WI38 (cell line): ENCODE measurements at regions not wholly inside any gene's neighbourhood (a gene's known extent, or its start where the extent isn't known, plus 50 kb on each side); places are given as distances from the start of the nearest gene placed in this dataset.
"Not testable (repeated sequence)": the region's sequence is repeated elsewhere in the genome, so short reads cannot be mapped to it uniquely, and the experiment has no call there.

ENCODE experiments used
- H3K4me3 ChIP-seq: 2 replicates; pipeline ENCODE4 v1.5.1; 2011; ENCODE audit warnings: low read depth, mild to moderate bottlenecking, control low read depth, low read length
- TF ChIP-seq, protein P1 (sequence below): IDR thresholded peaks from 2 replicates; pipeline ENCODE4 v1.5.1; 2012; ENCODE audit warnings: low read depth, mild to moderate bottlenecking, control low read depth, low read length

DNA sequence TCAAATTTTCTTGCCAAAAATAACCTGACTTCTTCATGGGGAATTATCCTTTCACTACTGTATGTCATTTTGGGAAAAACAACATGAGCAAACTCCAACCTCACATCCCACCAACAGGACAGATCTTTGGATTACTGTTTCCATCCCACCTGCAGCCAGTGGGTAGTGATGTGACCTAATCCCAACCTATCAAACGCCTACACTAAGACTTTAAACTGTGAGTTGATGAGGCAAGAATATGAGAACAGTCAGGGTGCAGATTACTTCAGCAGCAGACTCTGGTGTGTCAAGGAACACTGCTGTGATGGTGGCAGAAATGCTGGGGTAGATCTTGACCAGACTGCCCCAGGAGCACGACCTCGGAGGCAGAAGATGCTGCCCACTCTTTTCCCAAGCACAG lies 293.2 kb downstream of the DUSP6 start:
- no peak overlapping the region for H3K4me3 ChIP-seq
- TF ChIP-seq, protein P1, sequence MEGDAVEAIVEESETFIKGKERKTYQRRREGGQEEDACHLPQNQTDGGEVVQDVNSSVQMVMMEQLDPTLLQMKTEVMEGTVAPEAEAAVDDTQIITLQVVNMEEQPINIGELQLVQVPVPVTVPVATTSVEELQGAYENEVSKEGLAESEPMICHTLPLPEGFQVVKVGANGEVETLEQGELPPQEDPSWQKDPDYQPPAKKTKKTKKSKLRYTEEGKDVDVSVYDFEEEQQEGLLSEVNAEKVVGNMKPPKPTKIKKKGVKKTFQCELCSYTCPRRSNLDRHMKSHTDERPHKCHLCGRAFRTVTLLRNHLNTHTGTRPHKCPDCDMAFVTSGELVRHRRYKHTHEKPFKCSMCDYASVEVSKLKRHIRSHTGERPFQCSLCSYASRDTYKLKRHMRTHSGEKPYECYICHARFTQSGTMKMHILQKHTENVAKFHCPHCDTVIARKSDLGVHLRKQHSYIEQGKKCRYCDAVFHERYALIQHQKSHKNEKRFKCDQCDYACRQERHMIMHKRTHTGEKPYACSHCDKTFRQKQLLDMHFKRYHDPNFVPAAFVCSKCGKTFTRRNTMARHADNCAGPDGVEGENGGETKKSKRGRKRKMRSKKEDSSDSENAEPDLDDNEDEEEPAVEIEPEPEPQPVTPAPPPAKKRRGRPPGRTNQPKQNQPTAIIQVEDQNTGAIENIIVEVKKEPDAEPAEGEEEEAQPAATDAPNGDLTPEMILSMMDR = no peak

DNA sequence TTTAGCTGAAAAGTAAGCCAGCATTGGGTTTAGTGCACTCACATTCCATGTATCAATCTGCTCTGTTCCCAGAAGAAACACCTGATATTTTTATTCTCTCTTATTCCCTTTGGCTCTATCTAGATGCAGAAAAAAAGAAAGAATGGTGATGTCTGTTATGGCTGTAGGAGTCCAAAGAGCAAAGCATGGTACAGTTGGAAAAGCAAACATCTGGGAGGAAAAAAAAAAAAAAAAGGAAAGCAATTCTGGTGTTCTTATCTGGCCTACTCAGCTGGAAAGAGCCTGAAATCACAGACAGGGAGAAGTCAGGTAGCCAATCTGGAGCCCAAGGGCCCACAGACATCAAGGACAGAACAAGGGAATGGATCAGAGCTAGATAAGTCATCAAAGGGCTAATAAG lies 293.9 kb downstream of the DUSP6 start:
- TF ChIP-seq, protein P1 = no peak
- no peak overlapping the region for H3K4me3 ChIP-seq

DNA sequence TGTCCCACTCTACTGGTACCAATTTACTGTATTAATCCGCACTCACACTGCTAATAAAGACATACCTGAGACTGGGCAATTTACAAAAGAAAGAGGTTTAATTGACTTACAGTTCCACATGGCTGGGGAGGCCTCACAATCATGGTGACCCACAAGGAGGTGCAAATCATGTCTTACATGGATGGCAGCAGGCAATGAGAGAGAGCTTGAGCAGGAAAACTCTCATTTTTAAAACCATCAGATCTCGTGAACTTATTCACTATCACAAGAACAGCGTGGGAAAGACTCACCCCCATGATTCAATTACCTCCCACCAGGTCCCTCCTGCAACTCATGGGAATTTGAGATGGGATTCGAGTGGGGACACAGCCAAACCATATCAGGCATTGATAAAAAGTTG lies 298.5 kb downstream of the DUSP6 start:
- not testable (repeated sequence) for H3K4me3 ChIP-seq

DNA sequence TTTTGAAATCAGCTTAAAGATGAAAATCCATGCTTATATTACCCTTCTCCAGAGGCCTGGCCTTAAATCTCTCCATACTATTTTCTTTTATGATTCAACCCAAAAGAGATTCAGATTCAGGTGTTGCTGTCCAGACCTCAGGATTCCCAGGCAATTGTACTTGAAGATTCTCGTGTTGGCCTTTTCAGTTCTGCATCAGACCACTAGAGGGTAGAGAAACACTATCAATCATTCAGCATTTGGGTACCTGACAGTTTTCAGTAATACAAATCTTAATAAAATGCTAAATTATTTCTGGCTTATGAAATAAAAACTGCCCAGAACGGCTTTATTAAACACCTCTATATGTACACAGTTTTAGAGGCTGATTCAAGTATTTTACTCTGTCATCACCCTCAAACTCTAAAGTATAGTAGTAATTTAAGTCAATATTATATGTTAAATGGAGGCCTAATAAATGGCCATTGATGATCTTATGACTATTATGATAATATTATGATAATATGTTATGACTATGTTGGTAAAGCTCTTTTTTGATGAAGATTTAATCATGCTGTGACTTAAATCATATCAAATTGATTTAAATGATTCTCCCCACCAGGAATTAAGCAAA lies 301.1 kb downstream of the DUSP6 start:
- TF ChIP-seq, protein P1 = peak; percentile 71
- no peak overlapping the region for H3K4me3 ChIP-seq

- TF ChIP-seq, protein P1 = no peak
- no peak overlapping the region for H3K4me3 ChIP-seq
Observed at GRCh38 chr12:89047856-89048418, 304.4 kb downstream of the DUSP6 start.

DNA sequence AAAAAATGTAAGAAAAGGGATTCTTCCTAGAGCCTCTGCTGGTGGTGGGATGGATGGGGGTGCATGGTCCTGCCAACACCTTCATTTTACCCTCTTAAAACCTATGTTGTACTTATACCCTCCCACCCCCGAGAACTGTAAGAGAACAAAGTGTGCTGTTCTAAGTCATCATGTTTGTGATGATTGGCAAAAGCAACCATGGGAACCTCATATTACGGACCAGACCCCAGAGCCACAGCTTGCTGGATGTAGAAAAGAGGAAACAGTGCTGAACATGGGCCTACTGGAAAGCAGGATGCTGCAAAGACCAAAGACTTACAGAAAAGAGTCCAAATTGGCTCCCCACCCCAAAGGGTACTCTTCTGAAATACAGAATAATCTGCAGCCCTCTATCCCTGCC lies 311.2 kb downstream of the DUSP6 start:
- TF ChIP-seq, protein P1 = no peak
- no peak overlapping the region for H3K4me3 ChIP-seq

DNA sequence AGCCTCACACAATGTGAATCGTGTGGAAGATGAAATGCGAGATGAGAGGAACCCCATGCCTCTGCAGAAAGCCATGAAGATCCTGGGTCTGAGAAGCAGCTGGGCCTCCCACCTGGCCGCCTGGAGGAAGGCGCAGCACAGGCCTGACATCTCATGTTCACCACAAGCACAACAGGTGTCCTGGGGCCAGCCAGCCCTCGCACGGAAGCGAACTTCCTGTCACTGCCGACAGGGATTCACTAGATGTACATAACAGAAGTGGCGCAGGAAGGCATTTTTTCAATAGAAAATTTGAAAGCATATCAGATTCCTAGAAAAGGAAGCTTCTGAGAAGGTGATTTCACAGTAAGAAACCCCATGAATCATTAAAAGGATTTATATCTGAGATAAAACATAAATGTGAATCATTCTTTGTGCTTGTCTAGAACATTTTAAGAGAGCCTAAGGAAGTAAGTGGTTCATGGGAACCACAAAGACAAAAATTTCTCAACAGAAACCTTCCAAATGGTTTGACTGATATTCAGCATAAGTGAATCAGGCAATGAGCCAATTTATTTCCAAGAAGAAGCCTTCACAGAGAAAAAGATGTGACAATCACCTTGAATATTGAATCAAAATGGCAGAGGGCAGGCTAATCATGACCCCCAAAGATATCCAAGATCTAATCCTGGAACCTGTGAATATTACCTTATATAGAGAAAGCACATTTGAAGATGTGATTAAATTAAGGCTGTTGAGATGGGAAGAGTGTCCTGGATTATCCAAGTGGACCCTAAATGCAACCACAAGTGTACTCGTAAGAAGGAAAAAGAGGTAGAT lies 311.9 kb downstream of the DUSP6 start:
- H3K4me3 ChIP-seq = no peak overlapping the region
- TF ChIP-seq, protein P1 = no peak
